Loucy (cell line): ENCODE measurements at regions not wholly inside any gene's neighbourhood (a gene's known extent, or its start where the extent isn't known, plus 50 kb on each side); places are given as distances from the start of the nearest gene placed in this dataset.
"Not testable (repeated sequence)": the region's sequence is repeated elsewhere in the genome, so short reads cannot be mapped to it uniquely, and the experiment has no call there.

Experiments used
- H2AFZ ChIP-seq: fragments of 200-600 bp; sonication (generic); 2 replicates; pipeline ENCODE4 v1.6.0; 2016; ENCODE audit warnings: antibody characterized with exemption, mild to moderate bottlenecking, low read length, moderate library complexity
- H3F3A ChIP-seq: fragments of 200-600 bp; 2 replicates; pipeline ENCODE4 v1.6.0; 2016; ENCODE audit warnings: antibody characterized with exemption, low read depth, mild to moderate bottlenecking
- H3K27me3 ChIP-seq: fragments of 200-600 bp; sonication (generic); 2 replicates; pipeline ENCODE4 v1.6.1; 2014; ENCODE audit warnings: low read length, mild to moderate bottlenecking; ENCODE audit not compliant: insufficient read depth, poor library complexity, severe bottlenecking
- H3K36me3 ChIP-seq: fragments of 200-600 bp; sonication (generic); 2 replicates; pipeline ENCODE4 v1.6.1; 2016; ENCODE audit warnings: low read length; ENCODE audit not compliant: insufficient read depth
- H3K4me1 ChIP-seq: fragments of 200-600 bp; sonication (generic); 2 replicates; pipeline ENCODE4 v1.5.1; 2014; ENCODE audit warnings: low read length, mild to moderate bottlenecking; ENCODE audit not compliant: insufficient read depth, poor library complexity, severe bottlenecking
- H3K4me2 ChIP-seq: fragments of 200-600 bp; sonication (generic); 2 replicates; pipeline ENCODE4 v1.6.0; 2014; ENCODE audit warnings: antibody characterized with exemption, low read length, low read depth, mild to moderate bottlenecking; ENCODE audit not compliant: poor library complexity, severe bottlenecking
- H3K4me3 ChIP-seq: fragments of 200-600 bp; sonication (generic); 2 replicates; pipeline ENCODE4 v1.5.1; 2014; ENCODE audit warnings: low read length, mild to moderate bottlenecking, mixed read lengths; ENCODE audit not compliant: poor library complexity, severe bottlenecking
- H3K79me2 ChIP-seq: fragments of 200-600 bp; sonication (generic); 2 replicates; pipeline ENCODE4 v1.6.1; 2014; ENCODE audit warnings: low read length; ENCODE audit not compliant: insufficient read depth
- H3K9ac ChIP-seq: fragments of 200-600 bp; sonication (generic); 2 replicates; pipeline ENCODE4 v1.6.0; 2014; ENCODE audit warnings: mild to moderate bottlenecking, low read depth, low read length, moderate library complexity; ENCODE audit not compliant: poor library complexity, severe bottlenecking
- H3K9me2 ChIP-seq: fragments of 200-600 bp; sonication (generic); replicated peaks from 2 replicates; pipeline ENCODE4 v1.6.1; 2016; ENCODE audit warnings: low read depth, low read length, mixed read lengths
- H3K9me3 ChIP-seq: fragments of 200-600 bp; sonication (generic); 2 replicates; pipeline ENCODE4 v1.6.1; 2014; ENCODE audit warnings: mild to moderate bottlenecking, antibody characterized with exemption, low read length, low read depth; ENCODE audit not compliant: insufficient read depth
- H4K20me1 ChIP-seq: fragments of 200-600 bp; sonication (generic); 2 replicates; pipeline ENCODE4 v1.6.0; 2014; ENCODE audit warnings: antibody characterized with exemption, low read length, mild to moderate bottlenecking; ENCODE audit not compliant: insufficient read depth, poor library complexity, severe bottlenecking
- CTCF ChIP-seq: fragments of 200-600 bp; sonication (generic); conservative IDR thresholded peaks from 2 replicates; pipeline ENCODE4 v1.5.1; 2014; ENCODE audit warnings: mild to moderate bottlenecking, antibody characterized with exemption, low read length

- H3K4me2 ChIP-seq, H3K36me3 ChIP-seq, H4K20me1 ChIP-seq, H3K27me3 ChIP-seq, H3K9me2 ChIP-seq, H3K9ac ChIP-seq, H3F3A ChIP-seq, H3K4me3 ChIP-seq, H2AFZ ChIP-seq, H3K9me3 ChIP-seq, H3K79me2 ChIP-seq: not testable (repeated sequence)
- TF ChIP-seq CTCF = peak; percentile 31
- H3K4me1 ChIP-seq = peaks cover 19% of the 10 kb centered on the region
Observed at GRCh38 chr2:89154247-89154682, 462.8 kb downstream of the RPIA start.

GRCh38 chr2:89160306-89160705 is 468.8 kb downstream of the RPIA start:
- not testable (repeated sequence) for H2AFZ ChIP-seq, H4K20me1 ChIP-seq, H3K4me3 ChIP-seq, H3K79me2 ChIP-seq, H3K9me2 ChIP-seq, H3K27me3 ChIP-seq, H3K9ac ChIP-seq, H3K36me3 ChIP-seq, H3K4me2 ChIP-seq, H3F3A ChIP-seq, H3K9me3 ChIP-seq, H3K4me1 ChIP-seq
- TF ChIP-seq CTCF = peak; percentile 29

- not testable (repeated sequence) for H3K79me2 ChIP-seq, H3K4me3 ChIP-seq, H3K36me3 ChIP-seq, H4K20me1 ChIP-seq, H3F3A ChIP-seq, H3K4me2 ChIP-seq, H3K4me1 ChIP-seq, H2AFZ ChIP-seq, H3K9me2 ChIP-seq, H3K9me3 ChIP-seq, H3K9ac ChIP-seq, H3K27me3 ChIP-seq
Observed at GRCh38 chr2:89161626-89162025, 470.2 kb downstream of the RPIA start.

- not testable (repeated sequence) for H3F3A ChIP-seq, H3K4me3 ChIP-seq
Observed at GRCh38 chr2:89170506-89171173, 479.2 kb downstream of the RPIA start.

GRCh38 chr2:89171174-89171519 is 479.7 kb downstream of the RPIA start:
- not testable (repeated sequence) for H2AFZ ChIP-seq, H3K36me3 ChIP-seq, H3F3A ChIP-seq, H3K79me2 ChIP-seq, H3K4me1 ChIP-seq, H3K9me3 ChIP-seq, H3K27me3 ChIP-seq, H3K9ac ChIP-seq, H3K4me2 ChIP-seq, H3K9me2 ChIP-seq, H4K20me1 ChIP-seq, H3K4me3 ChIP-seq

More at GRCh38 chr2:89170506-89171173, 479.2 kb downstream of the RPIA start:
- H3K79me2 ChIP-seq, H3K4me2 ChIP-seq, H3K9ac ChIP-seq, H3K27me3 ChIP-seq, H2AFZ ChIP-seq, H3K9me2 ChIP-seq, H4K20me1 ChIP-seq, H3K4me1 ChIP-seq, H3K36me3 ChIP-seq, H3K9me3 ChIP-seq: not testable (repeated sequence)

GRCh38 chr2:89177004-89177403 is 485.5 kb downstream of the RPIA start:
- H3K4me3 ChIP-seq, H3K4me2 ChIP-seq, H3F3A ChIP-seq, H2AFZ ChIP-seq, H3K9me2 ChIP-seq, H3K4me1 ChIP-seq, H4K20me1 ChIP-seq, H3K9me3 ChIP-seq, H3K79me2 ChIP-seq, H3K27me3 ChIP-seq, H3K9ac ChIP-seq, H3K36me3 ChIP-seq: not testable (repeated sequence)
